HG03196 (cell line): ENCODE measurements at regions not wholly inside any gene's neighbourhood (a gene's known extent, or its start where the extent isn't known, plus 50 kb on each side); places are given as distances from the start of the nearest gene placed in this dataset.
"Not testable (repeated sequence)": the region's sequence is repeated elsewhere in the genome, so short reads cannot be mapped to it uniquely, and the experiment has no call there.

Experiments used
- ATAC-seq: cut with Tn5 transposase; IDR thresholded peaks from one replicate; pipeline ENCODE4 v1.9.1; 2021; ENCODE audit not compliant: unreplicated experiment

DNA sequence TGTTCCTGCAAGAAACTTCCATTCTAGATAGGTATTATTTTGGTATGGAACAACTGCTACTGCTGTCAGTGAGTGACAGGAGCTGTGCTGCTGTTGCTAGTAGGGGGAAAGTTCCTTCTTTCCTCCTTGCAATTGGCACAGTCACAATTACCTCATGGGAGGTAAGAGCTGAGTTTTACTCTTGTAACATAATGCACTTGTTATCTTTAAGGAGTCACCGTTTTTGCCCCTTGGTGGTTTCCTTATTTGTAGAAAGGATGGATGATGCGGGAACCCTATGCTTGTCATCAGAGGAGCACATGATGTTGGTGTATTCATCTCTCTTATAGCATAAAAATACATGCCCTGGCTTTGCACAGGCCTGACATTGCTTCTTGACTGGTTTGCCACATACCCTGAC is 234.7 kb upstream of the NPY start:
- no peak for ATAC-seq

DNA sequence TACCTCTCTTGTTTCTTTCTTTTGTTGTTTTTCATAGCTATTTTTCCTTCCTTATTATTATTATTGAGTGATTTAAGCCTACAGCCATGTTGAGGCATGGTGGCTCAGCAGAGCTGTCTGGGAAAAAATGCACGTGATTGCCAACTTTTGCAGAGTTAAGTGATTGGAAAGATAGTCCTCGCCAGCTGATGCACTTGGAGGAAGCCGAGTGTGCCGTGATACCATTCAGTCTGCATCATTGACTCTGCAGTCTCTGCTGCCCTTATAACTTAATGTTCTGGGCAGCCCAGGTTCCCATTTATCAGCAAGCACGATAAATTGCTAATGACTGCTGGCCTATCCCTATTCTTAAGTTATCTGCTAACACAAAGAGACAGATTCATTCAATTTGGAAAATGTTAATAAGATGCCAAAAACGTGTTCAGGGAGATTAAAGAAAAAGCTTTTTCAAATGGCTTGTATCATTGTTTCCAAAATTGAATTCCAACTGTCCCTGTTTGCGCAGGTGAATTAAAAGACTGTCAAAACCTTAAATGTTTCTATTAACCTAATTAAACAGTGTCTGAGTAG is 232.9 kb upstream of the NPY start:
- no peak for ATAC-seq

DNA sequence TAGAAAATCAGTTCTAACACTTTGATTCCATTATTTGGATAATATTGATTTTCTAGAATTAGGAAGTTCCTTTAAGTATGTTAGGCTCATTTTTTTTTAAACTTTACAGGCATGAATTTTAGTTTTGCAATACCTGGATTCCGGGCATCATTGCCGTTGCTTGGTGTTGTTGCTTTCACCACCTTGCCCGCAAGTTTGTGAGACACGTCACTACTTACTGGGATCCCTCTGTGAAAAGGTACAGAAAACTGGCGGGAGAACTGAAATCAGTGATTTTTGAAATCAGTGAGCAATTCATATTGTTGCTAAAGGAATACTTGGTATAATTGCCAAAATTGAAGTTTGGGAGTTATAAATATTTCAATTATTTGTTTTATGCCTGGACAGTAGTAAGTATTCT is 232.3 kb upstream of the NPY start:
- ATAC-seq: no peak

DNA sequence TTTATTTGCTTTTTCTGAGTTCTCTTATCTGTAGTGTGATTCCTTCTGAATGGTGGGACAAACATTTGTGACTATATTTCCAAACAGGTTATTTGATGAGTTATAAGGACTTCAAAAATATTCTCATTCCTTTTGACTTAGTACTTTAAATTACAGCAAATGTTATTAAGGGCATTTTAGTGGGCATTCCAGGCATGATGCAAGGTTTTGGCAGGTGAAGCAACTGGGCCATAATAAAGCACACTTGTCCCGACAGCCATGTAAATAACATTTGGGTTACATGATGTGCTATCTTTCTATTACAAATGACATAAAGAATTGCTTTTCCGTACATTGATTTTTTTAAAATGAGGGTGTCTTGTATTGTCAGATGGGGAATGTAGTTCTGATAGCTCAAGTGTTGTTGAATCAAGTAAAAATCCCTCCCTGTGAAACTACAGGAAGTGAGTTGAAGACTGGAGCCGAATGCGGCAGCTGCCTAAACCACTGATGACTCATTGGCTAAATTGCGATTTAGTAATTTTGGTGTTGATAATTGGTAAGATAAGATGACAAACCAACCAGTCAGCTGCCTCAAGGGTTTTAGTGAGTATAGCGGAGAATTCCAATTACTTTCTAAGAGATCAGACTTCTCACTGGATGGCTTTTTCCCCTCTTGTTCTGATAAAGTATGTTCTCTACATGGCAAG is 231.3 kb upstream of the NPY start:
- no peak for ATAC-seq

DNA sequence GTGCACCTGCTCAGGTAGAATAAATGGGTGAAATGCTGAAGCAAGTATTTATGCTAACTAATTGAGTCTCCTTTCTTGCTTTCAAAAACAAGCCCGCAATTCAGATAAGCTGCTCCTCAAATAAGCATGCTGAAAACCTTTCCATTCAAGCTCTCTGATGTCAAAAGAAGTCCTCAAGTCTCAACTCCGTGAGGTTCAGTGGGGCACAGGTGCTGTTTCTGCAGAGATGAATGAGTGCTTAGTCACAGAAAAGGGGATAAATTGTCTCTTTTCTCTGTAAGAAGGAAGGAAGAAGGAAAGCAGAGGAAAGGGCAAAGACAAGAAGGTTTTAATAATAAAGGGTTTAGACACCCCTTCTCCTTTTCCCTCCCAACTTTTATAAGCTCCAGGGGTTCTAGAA is 229.8 kb upstream of the NPY start:
- no peak for ATAC-seq

DNA sequence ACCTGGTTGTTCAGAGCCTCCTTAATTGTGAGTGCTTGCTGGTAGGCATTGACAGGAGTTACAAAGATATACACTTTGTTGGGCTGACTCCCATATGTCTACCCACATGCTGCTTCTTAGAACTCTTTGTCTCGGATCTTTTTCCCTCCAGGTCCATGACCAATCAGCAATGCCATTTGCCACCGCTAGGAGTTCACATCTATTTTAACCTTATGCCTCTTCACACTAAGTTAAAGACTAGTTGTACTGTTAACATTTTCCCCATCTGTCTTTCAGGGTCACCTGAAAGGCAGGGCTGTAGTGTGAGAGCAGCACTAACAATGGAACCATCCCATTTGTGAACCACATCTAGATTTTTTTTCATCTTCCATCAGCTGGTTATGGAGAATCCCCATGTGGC is 226.7 kb upstream of the NPY start:
- ATAC-seq: no peak

DNA sequence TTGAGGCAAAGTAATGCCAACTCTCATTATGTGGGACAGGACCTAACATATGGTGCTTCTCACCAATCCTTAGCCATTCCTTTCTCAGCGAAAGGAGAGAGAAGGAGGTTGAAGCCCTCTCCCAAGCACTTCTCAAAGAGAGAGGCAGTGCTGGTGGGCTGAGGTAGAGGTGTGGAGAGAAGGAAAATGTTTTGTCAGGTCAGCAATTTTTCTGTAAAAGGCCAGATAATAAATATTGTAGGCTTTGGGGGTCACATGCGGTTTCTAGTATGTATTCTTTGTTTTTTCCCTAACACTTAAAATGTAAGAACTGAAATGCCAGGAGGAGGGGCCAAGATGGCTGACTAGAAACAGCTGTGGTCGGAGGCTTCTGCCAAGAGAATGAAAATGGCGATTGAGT is 225.0 kb upstream of the NPY start:
- no peak for ATAC-seq

DNA sequence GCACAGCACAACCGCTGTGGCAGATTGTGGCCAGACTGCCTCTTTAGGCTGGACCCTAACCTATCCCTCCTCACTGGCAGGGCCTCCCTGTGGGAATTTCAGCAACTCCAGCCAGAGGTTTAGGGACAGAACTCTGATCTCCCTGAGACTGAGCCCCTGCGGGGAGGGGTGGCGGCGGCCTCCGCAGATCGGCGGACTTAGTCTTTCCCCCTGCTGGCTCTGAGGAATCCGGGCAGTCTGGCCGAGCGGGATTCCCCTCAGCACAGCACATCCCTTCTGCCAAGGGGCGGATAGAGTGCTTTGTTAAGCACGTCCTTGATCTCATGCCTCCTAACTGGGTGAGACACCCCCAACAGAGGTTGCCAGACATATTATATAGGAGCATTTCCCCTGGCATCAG is 224.2 kb upstream of the NPY start:
- no peak for ATAC-seq

DNA sequence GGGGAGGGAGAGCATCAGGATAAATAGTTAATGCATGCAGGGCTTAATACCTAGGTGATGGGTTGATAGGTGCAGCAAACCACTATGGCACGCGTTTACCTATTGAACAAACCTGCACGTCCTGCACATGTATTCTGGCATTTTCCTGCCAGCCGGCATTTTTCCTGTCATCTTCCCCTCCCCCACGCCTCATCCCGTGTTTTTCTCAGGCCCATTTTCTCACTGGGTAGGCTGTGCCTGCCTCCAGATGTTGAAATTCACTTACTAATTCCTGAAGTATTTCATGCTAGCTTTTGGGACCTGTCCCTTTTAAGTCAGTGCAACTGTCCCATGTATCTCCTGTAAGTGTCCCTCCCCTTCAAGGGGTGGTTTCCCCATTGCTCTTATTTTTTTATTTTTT is 220.3 kb upstream of the NPY start:
- no peak for ATAC-seq

DNA sequence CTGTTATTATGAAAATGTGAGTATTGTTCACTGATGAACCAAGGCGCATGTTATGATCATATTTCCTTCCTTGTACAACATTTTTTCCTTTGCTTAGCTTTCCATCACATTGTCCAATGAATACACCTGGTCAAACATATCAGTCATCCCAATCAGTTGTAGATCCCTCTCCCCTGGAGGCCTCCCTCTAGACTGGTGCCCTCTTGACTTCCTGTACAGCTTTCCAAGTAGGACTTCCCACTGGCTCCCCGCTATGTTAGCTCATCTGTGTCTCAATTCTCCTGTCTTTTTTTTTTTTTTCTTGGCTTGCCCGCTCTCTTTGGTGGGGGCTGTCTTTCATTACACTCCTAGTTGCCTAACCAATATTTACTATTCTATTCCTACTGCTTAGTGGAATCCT is 214.2 kb upstream of the NPY start:
- no peak for ATAC-seq

DNA sequence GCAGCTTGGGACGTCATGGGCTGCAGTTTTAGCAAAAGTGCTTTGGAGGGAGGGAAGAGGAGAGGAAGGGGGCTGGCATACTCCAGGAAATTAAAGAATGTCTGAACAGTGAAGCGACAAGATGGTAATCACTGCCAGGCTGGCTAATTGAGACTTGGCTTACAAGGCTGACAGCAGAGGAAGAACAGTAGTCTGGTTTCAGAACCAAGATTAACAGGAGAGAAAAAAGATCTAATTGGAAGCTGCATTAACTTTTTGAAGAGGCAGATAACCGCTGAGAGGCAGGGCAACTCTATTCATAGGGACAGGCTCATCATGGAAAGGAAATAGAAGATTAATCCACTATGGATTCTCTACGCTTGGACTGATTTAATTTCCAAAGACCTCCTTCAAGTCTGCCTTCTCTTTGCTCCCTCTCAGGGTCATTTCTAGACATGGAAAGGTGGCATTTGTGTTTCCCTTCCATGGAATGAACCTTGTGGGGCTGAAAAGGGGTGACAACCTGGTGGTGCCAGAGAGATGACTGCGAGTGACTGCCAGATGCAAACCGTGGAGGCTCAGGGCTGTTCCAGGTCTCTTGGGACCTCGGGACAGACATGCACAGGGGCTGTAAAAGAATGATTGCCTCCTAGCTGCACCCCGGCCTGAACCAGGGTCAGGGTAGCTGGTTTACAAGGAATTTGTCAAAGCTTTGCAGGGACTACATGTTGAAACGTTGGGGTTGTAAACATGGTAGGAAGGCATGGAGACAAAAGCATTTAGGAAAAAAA is 210.2 kb upstream of the NPY start:
- no peak for ATAC-seq

DNA sequence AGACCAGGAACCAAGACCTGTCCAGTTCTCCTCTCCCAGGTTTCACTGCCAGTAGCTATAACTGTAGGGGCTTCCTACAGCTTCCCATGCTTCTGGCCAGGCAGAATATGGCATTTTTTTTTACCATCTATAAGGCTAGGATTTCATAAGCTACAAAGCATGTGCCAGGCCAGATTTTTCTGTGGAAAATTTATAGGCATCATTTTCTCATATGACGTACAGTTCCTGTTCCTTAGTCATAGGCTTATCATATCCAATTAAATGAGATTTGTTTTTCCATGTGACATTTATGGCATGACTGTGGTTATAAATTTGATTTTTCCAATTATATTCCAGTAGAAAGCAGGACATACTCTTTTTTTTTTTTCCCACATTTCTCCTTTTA is 208.6 kb upstream of the NPY start:
- no peak for ATAC-seq

DNA sequence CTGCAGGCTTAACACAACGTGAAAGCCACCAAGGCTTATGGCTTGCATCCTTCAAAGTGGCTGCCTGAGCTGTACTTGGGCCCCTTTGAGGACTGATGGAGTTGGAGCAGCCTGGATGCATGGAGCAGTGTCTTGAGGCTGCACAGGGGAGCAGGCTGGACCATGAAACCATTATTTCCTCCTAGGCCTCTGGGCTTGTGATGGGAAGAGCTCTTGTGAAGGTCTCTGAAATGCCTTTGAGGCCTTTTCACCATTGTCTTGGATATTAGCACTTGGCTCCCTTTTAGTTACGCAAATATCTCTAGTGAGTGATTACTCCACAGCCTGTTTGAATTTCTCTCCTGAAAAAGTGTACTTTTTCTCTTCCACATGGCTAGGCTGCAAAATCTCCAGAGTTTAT is 201.2 kb upstream of the NPY start:
- ATAC-seq: no peak

DNA sequence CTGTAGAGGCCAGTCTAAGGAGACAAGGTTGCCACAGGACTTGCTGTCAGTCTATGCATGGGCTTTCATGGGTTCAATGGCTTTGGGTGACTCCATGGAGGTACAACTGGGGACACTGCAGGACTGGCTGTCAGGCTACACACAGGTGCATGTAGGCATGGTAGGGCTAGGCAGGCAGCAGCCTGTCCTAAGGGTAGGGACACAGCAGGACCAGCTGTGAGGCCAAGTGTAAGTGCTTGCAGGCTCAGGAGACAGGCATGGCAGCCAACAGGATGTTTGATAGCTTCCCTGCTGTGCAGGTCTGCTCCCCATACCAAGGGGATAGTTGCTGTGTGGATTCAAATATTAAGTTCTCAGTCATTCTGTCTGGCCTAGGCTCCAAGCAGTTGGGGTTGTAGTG is 181.0 kb upstream of the NPY start:
- ATAC-seq: no peak

DNA sequence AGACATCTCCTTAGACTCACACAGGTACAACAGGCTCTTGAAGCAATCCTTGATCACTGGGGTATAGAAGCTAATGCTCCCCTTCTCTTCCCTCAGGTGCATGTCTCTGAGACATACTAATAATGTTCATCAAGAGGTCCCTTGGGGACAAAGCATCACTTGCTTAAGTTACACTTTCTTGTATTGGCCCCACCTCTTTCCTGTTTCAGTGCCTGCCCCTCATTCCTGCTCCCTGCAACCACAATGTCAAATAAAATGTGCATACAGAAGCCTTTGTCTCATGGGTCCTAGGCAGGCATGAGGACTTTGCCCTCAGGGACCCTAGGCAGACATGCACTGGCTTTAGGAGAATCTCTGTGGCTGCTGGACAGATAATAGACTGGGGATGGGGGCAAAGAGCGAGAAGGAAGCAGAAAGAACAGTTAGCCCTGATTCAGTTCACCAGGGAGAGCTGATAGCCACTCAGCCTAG is 175.0 kb upstream of the NPY start:
- peak; percentile 77 for ATAC-seq

DNA sequence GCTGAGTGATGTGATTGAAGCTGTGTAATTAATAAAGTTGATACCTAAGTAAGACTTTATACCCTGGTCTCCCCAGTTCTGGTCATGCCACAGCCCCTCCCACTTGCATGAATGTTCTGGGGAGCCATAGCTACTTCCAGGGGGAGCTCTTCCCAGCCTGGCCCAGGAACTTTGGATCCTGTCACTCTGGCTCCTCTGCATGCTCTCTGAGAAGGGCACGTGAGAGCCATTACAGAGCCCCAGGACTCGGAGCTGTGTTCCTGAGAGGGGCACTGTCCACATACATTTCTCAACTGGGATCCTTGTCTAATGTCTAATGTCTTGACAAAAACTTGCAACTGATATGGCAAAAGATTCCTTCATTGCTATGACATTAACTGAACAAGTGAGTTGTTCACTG is 173.9 kb upstream of the NPY start:
- ATAC-seq: no peak

DNA sequence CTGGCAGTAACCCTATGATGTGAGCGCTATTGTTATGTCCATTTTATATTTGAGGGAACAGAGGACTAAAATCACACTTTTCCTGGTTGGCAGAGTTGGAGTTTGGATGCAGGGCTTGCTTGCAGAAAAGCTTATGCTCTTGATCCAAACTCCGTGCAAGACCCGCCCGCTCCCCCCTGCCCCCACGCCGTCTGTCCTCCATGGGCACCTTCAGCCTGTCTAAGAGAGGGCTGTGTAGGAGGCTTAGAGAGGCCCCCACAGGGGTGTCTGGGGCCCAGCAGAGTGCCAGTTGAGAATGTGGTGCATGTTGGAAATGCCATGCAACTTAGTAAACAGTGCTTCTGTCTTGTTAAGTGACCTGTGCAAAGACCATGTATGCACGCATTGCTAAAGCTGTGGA is 170.5 kb upstream of the NPY start:
- no peak for ATAC-seq

DNA sequence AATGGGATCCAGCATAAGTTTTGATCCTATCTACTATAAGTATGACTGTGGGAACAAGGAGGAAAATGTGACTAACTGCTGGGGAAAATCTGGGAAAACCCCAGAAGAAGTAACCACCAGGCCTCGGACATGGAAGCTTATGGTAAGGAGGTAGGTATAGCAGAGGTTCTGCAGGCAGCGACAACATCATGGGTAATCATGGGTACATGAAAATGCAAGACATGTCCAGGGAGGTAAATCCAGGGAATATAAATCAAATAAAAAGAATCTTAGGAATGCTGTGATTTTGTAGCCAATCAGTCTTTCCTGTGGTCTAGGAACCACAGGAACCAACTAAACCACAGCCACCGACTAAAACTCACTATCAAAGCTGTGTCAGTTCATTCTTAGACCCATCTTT is 168.3 kb upstream of the NPY start:
- ATAC-seq: no peak

DNA sequence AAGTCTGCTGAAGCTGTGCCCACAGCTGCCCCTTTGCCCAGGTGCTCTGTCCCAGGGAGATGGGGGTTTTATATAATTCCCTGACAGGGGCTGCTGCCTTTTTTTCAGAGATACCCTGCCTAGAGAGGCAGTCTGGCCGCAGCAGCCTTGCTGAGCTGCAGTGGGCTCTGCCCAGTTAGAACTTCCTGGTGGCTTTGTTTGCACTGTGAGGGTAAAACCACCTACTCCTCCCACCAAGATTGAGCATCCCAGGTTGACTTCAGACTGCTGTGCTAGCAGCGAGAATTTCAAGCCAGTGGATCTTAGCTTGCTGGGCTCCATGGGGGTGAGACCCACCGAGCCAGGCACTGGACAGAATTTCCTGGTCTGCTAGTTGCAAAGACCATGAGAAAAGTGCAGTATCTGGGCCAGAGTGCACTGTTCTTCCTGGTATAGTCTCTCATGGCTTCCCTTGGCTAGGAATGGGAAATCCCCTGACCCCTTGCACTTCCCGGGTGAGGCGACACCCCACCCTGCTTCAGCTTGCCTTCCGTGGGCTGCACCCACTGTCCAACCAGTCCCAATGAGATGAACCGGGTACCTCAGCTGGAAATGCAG is 166.0 kb upstream of the NPY start:
- ATAC-seq: not testable (repeated sequence)

DNA sequence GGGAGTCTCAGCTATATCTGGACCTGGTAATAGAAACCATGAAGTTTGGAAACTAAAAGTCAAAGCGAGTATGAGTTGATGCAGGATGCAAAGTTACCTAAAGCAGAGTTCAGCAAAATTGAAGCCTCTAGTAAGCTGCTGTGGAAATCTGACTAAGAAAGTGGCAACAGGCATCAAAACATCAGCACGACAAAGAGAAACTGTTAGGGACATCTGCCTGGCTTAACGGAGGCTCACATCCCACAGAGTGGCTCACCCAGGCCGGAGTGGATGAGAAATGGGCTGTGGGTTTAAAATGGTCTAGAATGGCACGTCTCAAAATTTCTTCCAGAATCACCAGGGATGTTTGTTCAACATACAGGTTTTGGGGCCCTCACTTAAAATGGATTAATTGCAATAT is 164.1 kb upstream of the NPY start:
- no peak for ATAC-seq

DNA sequence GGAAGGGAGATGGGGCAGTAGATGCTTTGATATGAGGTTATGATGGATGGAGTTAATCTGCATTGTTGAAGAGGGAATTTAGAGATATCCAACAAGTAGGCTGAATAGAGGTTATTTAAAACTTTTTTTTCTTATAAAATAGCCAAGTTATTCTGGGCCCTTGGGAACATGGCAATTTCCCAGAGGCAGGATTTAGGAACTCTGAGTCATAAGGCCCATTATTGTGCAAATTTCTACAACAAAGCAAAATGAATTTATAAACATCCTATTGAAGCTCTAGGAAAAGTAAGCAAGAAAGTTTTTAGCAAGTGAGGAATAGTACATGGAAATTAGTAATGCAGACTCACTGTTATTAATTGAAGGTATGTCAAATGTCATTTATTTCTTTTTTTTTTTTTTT is 160.9 kb upstream of the NPY start:
- no peak for ATAC-seq

DNA sequence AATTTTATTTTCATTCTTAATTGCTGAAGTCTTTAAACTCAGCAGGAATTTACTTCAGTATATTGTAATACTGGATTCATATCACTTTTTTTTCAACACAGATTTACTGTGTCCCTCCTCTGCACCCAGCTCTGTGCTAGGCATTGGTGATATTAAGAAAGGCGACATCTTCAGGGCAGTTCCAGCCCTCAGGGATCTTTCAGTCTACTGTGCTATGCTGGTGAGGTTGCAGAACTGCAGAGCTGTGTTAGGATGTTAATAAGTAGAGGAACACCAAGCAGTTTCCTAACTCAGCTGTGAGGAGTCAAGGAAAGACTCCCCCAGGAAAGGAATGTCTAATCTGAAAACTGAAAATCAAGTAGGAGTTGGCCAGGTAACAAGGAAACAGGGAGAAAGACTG is 158.2 kb upstream of the NPY start:
- no peak for ATAC-seq
